LHCN-M2 (cell line): ENCODE measurements at regions not wholly inside any gene's neighbourhood (a gene's known extent, or its start where the extent isn't known, plus 50 kb on each side); places are given as distances from the start of the nearest gene placed in this dataset.
"Not testable (repeated sequence)": the region's sequence is repeated elsewhere in the genome, so short reads cannot be mapped to it uniquely, and the experiment has no call there.

Experiments used
- DNase-seq: peaks from one replicate; pipeline ENCODE4 v3.0.0-alpha.2; 2012; ENCODE audit warnings: low read depth

GRCh38 chr5:117434254-117434653 is 859.6 kb upstream of the SEMA6A start:
- peak; percentile 0 for DNase-seq

DNA sequence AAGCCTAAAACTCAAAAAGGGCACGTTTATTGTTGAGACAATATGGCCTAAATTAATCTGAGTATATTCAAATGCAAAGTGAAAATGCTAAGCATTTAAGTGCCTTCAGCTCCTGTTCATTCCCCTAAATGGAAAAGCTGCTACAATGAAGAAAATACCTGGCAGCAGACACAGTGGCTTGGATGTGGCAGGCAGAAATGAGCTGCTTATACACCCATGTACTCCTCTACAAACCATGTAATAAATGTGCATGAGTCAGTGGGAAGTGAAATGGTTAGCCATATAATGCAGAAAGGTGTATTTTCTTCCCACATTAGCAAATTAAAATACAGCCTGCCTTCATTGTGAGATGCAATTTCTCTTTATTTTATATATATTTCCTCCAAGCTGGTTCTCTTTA is 859.2 kb upstream of the SEMA6A start:
- no peak for DNase-seq

DNA sequence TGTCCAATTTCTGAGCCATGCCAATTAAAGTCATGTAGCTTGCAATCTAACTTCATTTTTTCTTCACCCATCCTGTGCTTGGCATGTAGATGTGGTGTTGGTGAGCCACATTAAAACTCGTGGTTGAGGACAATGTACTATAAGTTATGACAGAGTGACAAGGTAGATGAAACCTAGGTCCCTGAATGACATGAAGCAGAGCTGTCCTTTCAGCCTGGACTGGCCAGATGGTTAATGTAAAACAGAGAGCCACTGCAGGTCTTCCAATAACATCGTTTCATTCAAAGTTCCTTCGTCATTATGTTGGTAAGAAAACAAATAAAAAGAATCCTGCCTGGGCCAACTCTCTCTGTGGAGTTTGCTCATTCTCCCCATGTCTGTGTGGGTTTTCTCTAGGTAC is 856.5 kb upstream of the SEMA6A start:
- no peak for DNase-seq

DNA sequence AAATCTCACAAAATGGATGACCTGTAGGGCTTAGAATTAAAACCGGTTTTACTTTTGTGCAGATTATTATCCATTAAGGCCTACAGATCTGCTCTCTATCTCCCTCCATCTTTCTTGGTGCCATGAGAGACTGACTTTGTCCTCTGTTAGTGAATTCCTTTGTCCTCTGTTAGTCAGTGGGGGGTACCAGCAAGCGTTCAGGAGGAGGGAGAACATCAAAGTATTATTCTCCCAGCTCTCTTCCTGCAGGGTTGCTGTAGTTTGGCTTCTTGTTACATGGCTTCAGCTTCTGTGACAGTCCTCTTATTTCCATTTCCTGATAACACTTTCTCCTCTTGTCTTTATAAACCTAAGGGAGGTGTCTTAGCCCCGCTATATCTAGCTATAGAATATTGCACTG is 850.5 kb upstream of the SEMA6A start:
- no peak for DNase-seq

DNA sequence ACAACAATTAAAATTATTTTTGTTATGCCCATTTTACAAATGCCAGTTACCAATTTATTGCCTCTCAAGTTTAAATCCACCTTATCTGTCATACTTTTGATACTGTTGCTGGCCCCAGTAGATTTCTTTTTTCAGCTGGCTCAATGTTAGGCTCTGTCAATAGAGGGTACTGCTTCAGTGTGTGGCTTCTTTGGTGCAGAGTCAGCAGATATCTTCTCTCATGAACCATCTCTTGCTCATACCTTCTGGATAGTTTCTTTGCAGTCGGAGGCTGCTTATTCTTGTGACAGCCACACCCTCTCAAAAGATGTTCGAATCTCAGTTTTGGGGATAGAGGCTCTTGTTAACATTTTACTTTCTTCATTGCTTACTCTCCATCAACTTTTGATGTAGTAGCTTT is 849.9 kb upstream of the SEMA6A start:
- DNase-seq = no peak

DNA sequence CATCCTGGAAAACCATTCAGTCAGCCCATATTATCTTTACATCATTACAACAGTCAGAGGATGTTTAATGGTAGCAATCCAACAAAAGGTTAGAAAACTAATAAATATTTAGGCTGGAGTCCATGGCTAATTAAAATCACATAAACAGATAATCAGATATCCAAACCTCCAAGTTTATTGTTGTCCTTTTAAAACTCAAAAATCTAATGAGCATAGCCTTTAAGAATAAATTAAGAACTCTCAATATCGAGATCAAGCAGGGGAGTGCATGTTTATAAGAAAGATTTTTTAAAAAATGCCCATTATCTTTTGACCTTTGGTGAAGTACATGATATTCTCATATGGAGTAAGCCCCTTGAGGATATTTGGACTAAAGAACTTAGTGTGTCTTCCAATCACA is 842.9 kb upstream of the SEMA6A start:
- no peak for DNase-seq

DNA sequence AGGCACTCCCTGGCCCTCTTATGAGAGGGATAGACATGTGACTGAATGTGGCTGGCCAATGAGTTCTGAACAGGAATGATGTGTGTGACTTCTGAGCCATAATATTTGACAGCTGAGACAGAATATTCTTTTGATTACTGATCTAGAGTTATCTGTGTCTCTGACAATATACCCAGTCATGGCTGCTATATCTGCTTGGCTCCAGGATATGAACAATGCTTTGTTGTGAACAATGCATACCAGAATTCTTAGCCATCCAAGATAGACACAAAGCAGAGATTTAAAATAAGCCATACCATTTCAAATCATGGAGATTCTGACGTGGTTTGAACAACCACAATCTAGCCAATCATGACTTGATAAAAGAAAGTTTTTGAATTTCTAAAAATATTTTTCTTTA is 840.3 kb upstream of the SEMA6A start:
- DNase-seq = no peak

DNA sequence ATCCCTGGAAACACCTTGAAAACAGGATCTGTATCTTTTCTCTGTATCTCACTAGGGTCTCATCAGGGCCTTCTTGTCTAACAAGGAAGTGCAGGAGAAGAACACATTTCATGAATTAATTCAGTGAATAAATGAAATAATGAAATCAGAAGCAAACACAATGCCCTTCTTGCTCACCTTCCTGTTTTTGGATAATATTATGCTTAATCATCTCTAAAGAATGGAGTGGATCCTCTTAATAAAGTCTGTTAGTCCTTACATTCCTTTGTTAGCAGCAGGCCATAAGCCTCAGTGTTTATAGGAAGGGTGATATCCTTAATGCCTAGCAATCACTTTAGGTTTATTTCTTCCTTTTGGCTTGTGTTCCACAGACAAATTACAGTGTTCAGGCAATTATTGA is 837.1 kb upstream of the SEMA6A start:
- no peak for DNase-seq

DNA sequence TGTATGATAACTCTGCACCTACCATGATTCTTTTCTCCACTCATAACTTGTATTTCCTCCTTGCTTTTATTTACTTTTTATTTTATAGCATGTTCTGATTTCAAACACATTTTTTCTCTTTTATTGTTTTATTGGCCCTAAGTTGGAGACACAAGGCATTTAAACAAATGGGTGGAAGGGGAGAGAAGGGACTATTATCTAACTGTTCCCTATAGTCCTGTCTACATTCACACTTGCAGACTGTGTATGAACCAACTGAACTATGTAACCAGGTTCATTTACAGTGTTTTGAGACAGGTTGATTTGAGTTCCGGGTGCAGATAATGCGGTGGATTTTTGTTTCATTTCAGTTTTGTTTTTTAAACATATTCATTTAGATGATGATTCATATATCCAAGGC is 830.6 kb upstream of the SEMA6A start:
- no peak for DNase-seq

DNA sequence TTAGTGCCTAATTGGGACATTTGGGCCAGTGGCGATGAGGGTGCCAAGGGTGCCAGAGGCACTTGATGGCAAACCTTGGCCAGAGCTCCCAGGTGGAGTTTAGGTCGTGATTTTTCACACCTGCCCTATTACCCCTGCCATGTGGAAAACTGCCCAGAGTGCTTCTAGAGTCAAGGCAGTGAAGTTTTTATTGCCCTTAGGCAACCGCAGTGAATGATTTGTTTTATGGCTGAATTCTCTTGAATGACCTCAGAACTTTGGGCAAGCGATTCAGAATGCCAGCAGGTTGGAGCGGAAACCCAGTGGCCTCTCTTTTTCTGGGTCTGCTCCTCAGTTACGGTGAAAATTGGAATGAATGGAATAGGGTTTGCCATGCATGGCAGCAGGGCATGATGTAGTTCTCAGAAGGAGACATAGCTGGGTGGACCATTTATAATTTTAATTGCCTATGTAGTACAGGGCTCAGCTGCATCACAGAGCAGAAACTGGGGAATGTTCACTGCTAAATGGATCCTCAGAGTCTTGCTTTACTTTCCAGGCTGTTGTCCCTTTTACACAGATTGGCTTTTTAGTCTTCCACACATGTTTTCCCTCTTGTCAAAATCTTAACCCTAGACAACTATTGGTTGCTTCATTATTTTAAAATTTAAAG is 820.0 kb upstream of the SEMA6A start:
- no peak for DNase-seq

DNA sequence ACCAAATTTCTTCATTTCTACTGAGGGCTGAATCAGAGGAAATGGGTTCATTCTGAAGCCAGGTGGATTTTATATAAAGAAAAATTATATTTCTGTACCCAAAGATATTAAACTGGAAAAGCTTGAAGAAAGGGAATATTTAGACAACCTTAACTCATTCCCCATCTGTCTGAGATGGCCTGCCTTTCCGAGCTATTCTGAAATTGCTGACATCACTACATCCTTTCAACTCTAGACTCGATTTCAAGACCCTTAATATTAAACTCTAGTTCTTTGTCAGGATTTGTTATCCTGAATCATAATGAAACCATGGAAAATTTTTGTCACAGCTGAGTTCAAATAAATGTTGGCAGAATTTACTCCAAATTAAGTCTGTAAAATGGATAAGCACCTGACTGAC is 818.5 kb upstream of the SEMA6A start:
- no peak for DNase-seq

- DNase-seq = no peak
These were observed 805.7 kb upstream of the SEMA6A start for GRCh38 chr5:117380316-117380715.

GRCh38 chr5:117379521-117379920 is 804.9 kb upstream of the SEMA6A start:
- no peak for DNase-seq

DNA sequence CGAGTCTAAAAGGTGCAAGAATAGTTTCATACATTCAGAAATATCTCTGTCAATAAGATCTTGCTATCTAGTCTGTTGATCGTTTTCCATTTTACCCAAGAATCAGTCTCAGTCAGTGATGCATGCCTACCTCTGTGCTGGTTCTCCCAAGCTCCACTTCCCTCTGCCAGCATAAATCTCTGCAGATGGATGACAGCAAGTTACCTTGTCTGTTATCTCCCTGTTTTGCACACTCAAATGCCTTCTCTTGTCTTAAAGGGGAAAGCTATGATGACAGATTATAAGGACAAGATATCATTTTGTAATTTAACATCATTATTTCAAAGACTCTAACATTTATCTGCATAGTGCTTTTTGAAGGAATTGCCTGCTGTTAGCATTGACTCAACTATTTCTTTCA is 802.1 kb upstream of the SEMA6A start:
- no peak for DNase-seq

DNA sequence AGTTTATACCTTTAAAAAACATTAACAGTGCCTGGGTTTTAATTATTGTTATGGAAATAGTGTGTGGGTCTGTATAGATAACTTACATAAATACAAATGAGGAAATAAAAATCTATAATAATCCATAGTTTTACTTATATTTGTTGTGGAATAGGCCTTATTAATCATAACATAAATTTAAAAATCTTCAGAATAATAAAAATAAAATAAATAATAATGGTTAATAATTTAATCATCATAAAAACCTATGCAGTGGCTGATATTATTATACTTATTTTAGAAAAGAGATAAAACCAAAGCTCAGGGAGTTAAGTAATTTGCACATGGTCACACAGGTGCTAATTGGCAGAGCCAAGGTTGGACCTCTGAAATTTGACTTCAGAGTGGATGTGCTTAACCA is 785.3 kb upstream of the SEMA6A start:
- no peak for DNase-seq

DNA sequence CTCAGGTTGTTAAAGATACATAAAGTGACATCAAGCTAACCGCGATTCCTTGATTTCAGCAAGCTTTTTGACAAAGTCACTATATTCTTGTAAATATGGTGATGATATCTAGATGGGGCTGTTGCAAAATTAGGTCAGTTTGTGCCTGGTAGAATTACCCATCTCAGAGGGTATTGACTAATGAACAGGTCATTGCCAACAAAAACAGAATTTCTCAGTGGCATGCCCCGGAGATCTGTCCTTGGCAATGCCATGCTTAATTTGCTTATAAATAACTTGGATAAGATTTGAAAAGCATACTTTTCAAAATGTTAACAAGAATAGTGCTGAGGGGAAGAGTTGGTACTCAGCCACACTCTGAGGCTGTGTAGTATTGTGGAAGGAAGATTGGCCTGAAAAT is 783.3 kb upstream of the SEMA6A start:
- no peak for DNase-seq

- DNase-seq = no peak
These were observed 772.7 kb upstream of the SEMA6A start for GRCh38 chr5:117347280-117347679.

- DNase-seq = not testable (repeated sequence)
These were observed 769.1 kb upstream of the SEMA6A start for GRCh38 chr5:117343726-117344125.

GRCh38 chr5:117337064-117337749 is 762.6 kb upstream of the SEMA6A start:
- no peak for DNase-seq

DNA sequence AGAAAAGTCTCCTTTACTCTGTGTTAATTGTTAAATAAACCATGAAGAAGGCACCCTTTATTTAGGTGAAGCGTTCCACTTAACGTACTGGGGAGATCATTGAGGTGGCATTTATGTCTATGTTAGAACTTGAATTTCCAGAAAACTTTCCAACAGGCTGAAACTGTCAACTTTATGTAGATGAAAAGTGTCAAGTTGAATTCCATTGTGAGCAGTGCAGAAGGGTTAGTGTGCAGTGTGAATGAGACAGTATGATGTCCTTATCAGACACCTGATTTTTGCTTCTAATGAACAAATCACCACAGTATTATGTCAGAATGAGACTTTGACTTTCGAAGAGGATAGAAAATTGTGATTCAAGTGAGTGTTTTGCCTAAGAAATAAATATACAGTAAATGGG is 761.6 kb upstream of the SEMA6A start:
- no peak for DNase-seq

GRCh38 chr5:117333011-117333410 is 758.4 kb upstream of the SEMA6A start:
- no peak for DNase-seq

DNA sequence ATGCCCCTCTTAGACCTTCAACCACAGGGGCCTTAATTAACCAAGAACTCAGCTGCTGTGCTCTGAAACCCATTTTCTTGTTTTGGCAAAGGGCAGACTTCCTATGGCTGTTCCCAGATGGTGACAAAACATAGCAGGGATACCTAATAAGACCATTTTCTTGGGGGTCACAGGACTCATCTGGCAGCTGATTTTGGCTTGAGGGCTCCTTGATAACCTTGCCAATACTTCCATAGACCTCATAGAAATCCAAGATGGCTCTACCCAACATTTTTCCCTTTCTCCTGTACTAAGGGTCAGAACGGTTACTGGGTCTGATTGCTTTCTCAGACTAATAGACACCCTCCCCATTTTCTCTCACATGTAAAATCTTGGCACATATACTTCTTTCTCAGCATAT is 757.7 kb upstream of the SEMA6A start:
- no peak for DNase-seq

GRCh38 chr5:117327511-117327910 is 752.9 kb upstream of the SEMA6A start:
- DNase-seq = no peak

GRCh38 chr5:117326997-117327396 is 752.4 kb upstream of the SEMA6A start:
- no peak for DNase-seq
